GM23338 (cell line): ENCODE measurements at regions not wholly inside any gene's neighbourhood (a gene's known extent, or its start where the extent isn't known, plus 50 kb on each side); places are given as distances from the start of the nearest gene placed in this dataset.

ENCODE experiments used
- ATAC-seq: fragments of 200-7000 bp; cut with Tn5 transposase; 3 replicates; pipeline ENCODE4 v1.9.1; 2020
- DNase-seq: peaks from one replicate; pipeline ENCODE4 v3.0.0-alpha.2; 2015; ENCODE audit warnings: low spot score
- H2AFZ ChIP-seq: fragments of 200-600 bp; sonication (generic); 2 replicates; pipeline ENCODE4 v1.8.0; 2016; ENCODE audit warnings: antibody characterized with exemption, mild to moderate bottlenecking, moderate library complexity
- H3F3A ChIP-seq: fragments of 200-600 bp; sonication (generic); replicated peaks from 2 replicates; pipeline ENCODE4 v1.8.0; 2017; ENCODE audit warnings: antibody characterized with exemption, mixed run types, low read depth
- H3K27ac ChIP-seq: fragments of 200-600 bp; sonication (generic); 2 replicates; pipeline ENCODE4 v1.6.1; 2016; ENCODE audit warnings: low read depth
- H3K27me3 ChIP-seq: fragments of 200-600 bp; sonication (generic); 2 replicates; pipeline ENCODE4 v1.8.0; 2016; ENCODE audit warnings: mild to moderate bottlenecking, mixed run types, moderate library complexity; ENCODE audit not compliant: insufficient read depth
- H3K36me3 ChIP-seq: fragments of 200-600 bp; sonication (generic); 2 replicates; pipeline ENCODE4 v1.8.0; 2016; ENCODE audit warnings: mild to moderate bottlenecking; ENCODE audit not compliant: insufficient read depth
- H3K4me1 ChIP-seq: fragments of 200-600 bp; sonication (generic); 2 replicates; pipeline ENCODE4 v1.8.0; 2016; ENCODE audit warnings: mild to moderate bottlenecking, moderate library complexity; ENCODE audit not compliant: insufficient read depth
- H3K4me2 ChIP-seq: fragments of 200-600 bp; sonication (generic); 2 replicates; pipeline ENCODE4 v1.7.1; 2017; ENCODE audit warnings: mixed run types
- H3K4me3 ChIP-seq: fragments of 200-600 bp; sonication (generic); 2 replicates; pipeline ENCODE4 v1.6.1; 2016; ENCODE audit warnings: mixed run types
- H3K79me2 ChIP-seq: fragments of 200-600 bp; sonication (generic); replicated peaks from 2 replicates; pipeline ENCODE4 v1.8.0; 2017; ENCODE audit warnings: mild to moderate bottlenecking; ENCODE audit not compliant: insufficient read depth
- H3K9me2 ChIP-seq: fragments of 200-600 bp; sonication (generic); 2 replicates; pipeline ENCODE4 v1.8.0; 2017; ENCODE audit not compliant: insufficient read depth
- H4K20me1 ChIP-seq: fragments of 200-600 bp; sonication (generic); replicated peaks from 2 replicates; pipeline ENCODE4 v1.8.0; 2017; ENCODE audit warnings: mild to moderate bottlenecking; ENCODE audit not compliant: insufficient read depth
- H3K27ac Mint-ChIP-seq: 2 replicates; pipeline ENCODE4 v1.8.0; 2020; ENCODE audit warnings: inconsistent platforms, mild to moderate bottlenecking, moderate library complexity, mixed read lengths
- H3K27me3 Mint-ChIP-seq: 3 replicates; pipeline ENCODE4 v1.8.0; 2022; ENCODE audit warnings: low read depth, mild to moderate bottlenecking, moderate library complexity, mixed read lengths, inconsistent platforms; ENCODE audit not compliant: insufficient read depth, poor library complexity
- H3K36me3 Mint-ChIP-seq: 3 replicates; pipeline ENCODE4 v1.8.0; 2021; ENCODE audit warnings: low read depth, mild to moderate bottlenecking, inconsistent platforms, moderate library complexity, mixed read lengths
- H3K4me1 Mint-ChIP-seq: 3 replicates; pipeline ENCODE4 v1.8.0; 2020; ENCODE audit warnings: mild to moderate bottlenecking, inconsistent platforms, mixed read lengths
- H3K4me3 Mint-ChIP-seq: 3 replicates; pipeline ENCODE4 v1.8.0; 2021; ENCODE audit warnings: moderate library complexity, mild to moderate bottlenecking, inconsistent platforms, mixed read lengths
- H3K9me3 Mint-ChIP-seq: 3 replicates; pipeline ENCODE4 v1.8.0; 2020; ENCODE audit warnings: moderate library complexity, mild to moderate bottlenecking, inconsistent platforms, mixed read lengths
- CREB1 ChIP-seq: fragments of 250-450 bp; sonication (Bioruptor Pico); IDR thresholded peaks from 2 replicates; pipeline ENCODE4 v1.5.0; 2020; ENCODE audit warnings: low read depth, mild to moderate bottlenecking, moderate library complexity
- EZH2phosphoT487 ChIP-seq: fragments of 200-600 bp; sonication (generic); IDR thresholded peaks from one replicate; pipeline ENCODE4 v1.8.1; 2018; ENCODE audit warnings: antibody characterized with exemption; ENCODE audit not compliant: unreplicated experiment
- JUNB ChIP-seq: IDR thresholded peaks from one replicate; pipeline ENCODE4 v1.6.1; 2016; ENCODE audit warnings: antibody characterized with exemption; ENCODE audit not compliant: unreplicated experiment
- STAT1 ChIP-seq: IDR thresholded peaks from one replicate; pipeline ENCODE4 v1.6.1; 2016; ENCODE audit warnings: antibody characterized with exemption; ENCODE audit not compliant: unreplicated experiment
- ZNF114 ChIP-seq: fragments of 250-450 bp; sonication (Bioruptor Pico); IDR thresholded peaks from 2 replicates; pipeline ENCODE4 v1.5.0; 2020; ENCODE audit warnings: mild to moderate bottlenecking, moderate library complexity
- TF ChIP-seq, protein P1 (sequence below): fragments of 250-450 bp; sonication (Bioruptor Pico); IDR thresholded peaks from 2 replicates; pipeline ENCODE4 v1.5.0; 2020; ENCODE audit warnings: mild to moderate bottlenecking, moderate library complexity
- TF ChIP-seq, protein P2 (sequence below): IDR thresholded peaks from one replicate; pipeline ENCODE4 v1.6.1; 2018; ENCODE audit warnings: antibody characterized with exemption; ENCODE audit not compliant: unreplicated experiment

DNA sequence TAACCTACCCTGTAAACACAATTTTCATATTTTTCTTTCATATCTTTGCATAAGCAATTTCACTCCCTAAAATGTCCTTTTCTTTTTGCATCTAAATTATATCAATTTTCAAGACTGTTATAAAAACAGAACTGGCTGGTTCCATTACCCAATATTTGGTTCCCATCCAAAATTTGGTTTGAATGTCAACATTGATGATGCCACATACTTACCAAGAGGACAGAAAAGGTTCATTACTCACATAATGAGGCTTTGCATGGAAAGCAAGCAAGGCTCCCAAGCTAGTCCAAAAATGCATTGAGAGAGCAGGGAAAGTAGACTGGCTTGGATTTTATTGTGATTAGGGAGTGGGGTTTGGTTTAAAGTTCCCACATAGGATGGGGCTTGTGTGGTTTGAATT, 144.4 kb upstream of the AKIRIN2 start:
- H3K9me3 Mint-ChIP-seq = no peaks in the 10 kb centered on the region

DNA sequence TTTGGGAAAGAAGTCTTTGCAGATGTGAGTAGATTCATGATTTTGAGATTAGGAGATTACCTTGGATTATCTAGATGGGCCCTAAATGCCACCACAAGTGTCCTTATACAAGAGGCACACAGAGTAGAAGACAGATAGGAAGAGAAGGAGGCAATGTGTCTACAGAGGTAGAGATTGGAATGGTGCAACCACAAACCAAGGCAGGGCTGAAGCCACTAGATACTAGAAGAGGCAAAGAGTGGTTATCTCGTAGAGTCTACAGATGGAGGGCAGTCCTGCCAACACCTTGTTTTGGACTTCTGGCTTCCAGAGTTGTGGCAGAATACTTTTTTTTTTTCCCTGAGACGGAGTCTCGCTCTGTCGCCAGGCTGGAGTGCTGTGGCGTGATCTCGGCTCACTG, 138.3 kb upstream of the AKIRIN2 start:
- Histone ChIP-seq H3K4me2 (no peak overlapping the region), H3K27me3 (no peaks in the 10 kb centered on the region), H3K27ac (no peak overlapping the region), H3K9me2 (peaks cover 4% of the 10 kb centered on the region), H3K4me3 (no peak overlapping the region), H3K79me2 (no peaks in the 10 kb centered on the region), H3K36me3 (no peaks in the 10 kb centered on the region), H3K4me1 (no peaks in the 10 kb centered on the region), H3F3A (no peaks in the 10 kb centered on the region), H2AFZ (no peak overlapping the region), H4K20me1 (no peaks in the 10 kb centered on the region)
- H3K36me3 Mint-ChIP-seq = no peaks in the 10 kb centered on the region; the same call in 2 of the 3 replicates
- DNase-seq (no peak), ATAC-seq (no peak)
- no peaks in the 10 kb centered on the region for H3K27me3 Mint-ChIP-seq
- no peaks in the 10 kb centered on the region for H3K4me1 Mint-ChIP-seq
- H3K27ac Mint-ChIP-seq = no peak overlapping the region
- H3K4me3 Mint-ChIP-seq = no peak overlapping the region
- H3K9me3 Mint-ChIP-seq = no peaks in the 10 kb centered on the region; the same call in 2 of the 3 replicates
- TF ChIP-seq ZNF114 (CRISPR knock-in tag) = no peak
- no peak for TF ChIP-seq JUNB
- TF ChIP-seq STAT1 = no peak
- TF ChIP-seq EZH2phosphoT487 = no peak
- TF ChIP-seq CREB1 = no peak
- TF ChIP-seq, protein P1, sequence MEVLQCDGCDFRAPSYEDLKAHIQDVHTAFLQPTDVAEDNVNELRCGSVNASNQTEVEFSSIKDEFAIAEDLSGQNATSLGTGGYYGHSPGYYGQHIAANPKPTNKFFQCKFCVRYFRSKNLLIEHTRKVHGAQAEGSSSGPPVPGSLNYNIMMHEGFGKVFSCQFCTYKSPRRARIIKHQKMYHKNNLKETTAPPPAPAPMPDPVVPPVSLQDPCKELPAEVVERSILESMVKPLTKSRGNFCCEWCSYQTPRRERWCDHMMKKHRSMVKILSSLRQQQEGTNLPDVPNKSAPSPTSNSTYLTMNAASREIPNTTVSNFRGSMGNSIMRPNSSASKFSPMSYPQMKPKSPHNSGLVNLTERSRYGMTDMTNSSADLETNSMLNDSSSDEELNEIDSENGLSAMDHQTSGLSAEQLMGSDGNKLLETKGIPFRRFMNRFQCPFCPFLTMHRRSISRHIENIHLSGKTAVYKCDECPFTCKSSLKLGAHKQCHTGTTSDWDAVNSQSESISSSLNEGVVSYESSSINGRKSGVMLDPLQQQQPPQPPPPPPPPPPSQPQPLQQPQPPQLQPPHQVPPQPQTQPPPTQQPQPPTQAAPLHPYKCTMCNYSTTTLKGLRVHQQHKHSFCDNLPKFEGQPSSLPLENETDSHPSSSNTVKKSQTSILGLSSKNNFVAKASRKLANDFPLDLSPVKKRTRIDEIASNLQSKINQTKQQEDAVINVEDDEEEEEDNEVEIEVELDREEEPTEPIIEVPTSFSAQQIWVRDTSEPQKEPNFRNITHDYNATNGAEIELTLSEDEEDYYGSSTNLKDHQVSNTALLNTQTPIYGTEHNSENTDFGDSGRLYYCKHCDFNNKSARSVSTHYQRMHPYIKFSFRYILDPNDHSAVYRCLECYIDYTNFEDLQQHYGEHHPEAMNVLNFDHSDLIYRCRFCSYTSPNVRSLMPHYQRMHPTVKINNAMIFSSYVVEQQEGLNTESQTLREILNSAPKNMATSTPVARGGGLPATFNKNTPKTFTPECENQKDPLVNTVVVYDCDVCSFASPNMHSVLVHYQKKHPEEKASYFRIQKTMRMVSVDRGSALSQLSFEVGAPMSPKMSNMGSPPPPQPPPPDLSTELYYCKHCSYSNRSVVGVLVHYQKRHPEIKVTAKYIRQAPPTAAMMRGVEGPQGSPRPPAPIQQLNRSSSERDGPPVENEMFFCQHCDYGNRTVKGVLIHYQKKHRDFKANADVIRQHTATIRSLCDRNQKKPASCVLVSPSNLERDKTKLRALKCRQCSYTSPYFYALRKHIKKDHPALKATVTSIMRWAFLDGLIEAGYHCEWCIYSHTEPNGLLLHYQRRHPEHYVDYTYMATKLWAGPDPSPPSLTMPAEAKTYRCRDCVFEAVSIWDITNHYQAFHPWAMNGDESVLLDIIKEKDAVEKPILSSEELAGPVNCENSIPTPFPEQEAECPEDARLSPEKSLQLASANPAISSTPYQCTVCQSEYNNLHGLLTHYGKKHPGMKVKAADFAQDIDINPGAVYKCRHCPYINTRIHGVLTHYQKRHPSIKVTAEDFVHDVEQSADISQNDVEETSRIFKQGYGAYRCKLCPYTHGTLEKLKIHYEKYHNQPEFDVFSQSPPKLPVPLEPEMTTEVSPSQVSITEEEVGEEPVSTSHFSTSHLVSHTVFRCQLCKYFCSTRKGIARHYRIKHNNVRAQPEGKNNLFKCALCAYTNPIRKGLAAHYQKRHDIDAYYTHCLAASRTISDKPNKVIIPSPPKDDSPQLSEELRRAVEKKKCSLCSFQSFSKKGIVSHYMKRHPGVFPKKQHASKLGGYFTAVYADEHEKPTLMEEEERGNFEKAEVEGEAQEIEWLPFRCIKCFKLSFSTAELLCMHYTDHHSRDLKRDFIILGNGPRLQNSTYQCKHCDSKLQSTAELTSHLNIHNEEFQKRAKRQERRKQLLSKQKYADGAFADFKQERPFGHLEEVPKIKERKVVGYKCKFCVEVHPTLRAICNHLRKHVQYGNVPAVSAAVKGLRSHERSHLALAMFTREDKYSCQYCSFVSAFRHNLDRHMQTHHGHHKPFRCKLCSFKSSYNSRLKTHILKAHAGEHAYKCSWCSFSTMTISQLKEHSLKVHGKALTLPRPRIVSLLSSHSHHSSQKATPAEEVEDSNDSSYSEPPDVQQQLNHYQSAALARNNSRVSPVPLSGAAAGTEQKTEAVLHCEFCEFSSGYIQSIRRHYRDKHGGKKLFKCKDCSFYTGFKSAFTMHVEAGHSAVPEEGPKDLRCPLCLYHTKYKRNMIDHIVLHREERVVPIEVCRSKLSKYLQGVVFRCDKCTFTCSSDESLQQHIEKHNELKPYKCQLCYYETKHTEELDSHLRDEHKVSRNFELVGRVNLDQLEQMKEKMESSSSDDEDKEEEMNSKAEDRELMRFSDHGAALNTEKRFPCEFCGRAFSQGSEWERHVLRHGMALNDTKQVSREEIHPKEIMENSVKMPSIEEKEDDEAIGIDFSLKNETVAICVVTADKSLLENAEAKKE = no peak

More for the DNA sequence above, 144.4 kb upstream of the AKIRIN2 start:
- no peak for ATAC-seq
- no peak for DNase-seq
- Histone ChIP-seq H3F3A (no peaks in the 10 kb centered on the region), H3K4me3 (no peak overlapping the region), H4K20me1 (no peaks in the 10 kb centered on the region), H3K4me1 (no peaks in the 10 kb centered on the region), H3K36me3 (no peaks in the 10 kb centered on the region), H3K79me2 (no peaks in the 10 kb centered on the region), H3K27me3 (no peaks in the 10 kb centered on the region), H3K4me2 (no peak overlapping the region), H3K27ac (no peak overlapping the region), H3K9me2 (0 out of 2 replicates have a peak, but pooled peaks cover 3% of the 10 kb centered on the region), H2AFZ (no peak overlapping the region)
- peaks cover 4% of the 10 kb centered on the region for H3K4me1 Mint-ChIP-seq
- H3K4me3 Mint-ChIP-seq = no peak overlapping the region
- H3K27ac Mint-ChIP-seq = no peak overlapping the region
- no peaks in the 10 kb centered on the region for H3K27me3 Mint-ChIP-seq
- H3K36me3 Mint-ChIP-seq = no peaks in the 10 kb centered on the region
- TF ChIP-seq, protein P2, sequence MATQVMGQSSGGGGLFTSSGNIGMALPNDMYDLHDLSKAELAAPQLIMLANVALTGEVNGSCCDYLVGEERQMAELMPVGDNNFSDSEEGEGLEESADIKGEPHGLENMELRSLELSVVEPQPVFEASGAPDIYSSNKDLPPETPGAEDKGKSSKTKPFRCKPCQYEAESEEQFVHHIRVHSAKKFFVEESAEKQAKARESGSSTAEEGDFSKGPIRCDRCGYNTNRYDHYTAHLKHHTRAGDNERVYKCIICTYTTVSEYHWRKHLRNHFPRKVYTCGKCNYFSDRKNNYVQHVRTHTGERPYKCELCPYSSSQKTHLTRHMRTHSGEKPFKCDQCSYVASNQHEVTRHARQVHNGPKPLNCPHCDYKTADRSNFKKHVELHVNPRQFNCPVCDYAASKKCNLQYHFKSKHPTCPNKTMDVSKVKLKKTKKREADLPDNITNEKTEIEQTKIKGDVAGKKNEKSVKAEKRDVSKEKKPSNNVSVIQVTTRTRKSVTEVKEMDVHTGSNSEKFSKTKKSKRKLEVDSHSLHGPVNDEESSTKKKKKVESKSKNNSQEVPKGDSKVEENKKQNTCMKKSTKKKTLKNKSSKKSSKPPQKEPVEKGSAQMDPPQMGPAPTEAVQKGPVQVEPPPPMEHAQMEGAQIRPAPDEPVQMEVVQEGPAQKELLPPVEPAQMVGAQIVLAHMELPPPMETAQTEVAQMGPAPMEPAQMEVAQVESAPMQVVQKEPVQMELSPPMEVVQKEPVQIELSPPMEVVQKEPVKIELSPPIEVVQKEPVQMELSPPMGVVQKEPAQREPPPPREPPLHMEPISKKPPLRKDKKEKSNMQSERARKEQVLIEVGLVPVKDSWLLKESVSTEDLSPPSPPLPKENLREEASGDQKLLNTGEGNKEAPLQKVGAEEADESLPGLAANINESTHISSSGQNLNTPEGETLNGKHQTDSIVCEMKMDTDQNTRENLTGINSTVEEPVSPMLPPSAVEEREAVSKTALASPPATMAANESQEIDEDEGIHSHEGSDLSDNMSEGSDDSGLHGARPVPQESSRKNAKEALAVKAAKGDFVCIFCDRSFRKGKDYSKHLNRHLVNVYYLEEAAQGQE = no peak
- no peak for TF ChIP-seq CREB1
- no peak for TF ChIP-seq STAT1
- no peak for TF ChIP-seq JUNB
